MM.1S (cell line): ENCODE measurements at regions not wholly inside any gene's neighbourhood (a gene's known extent, or its start where the extent isn't known, plus 50 kb on each side); places are given as distances from the start of the nearest gene placed in this dataset.

Source experiments
- DNase-seq: peaks from one replicate; pipeline ENCODE4 v3.0.0-alpha.2; 2015
- H2AFZ ChIP-seq: fragments of 300-600 bp; sonication (generic); 2 replicates; pipeline ENCODE4 v1.6.0; 2016; ENCODE audit warnings: antibody characterized with exemption, low read length
- H3F3A ChIP-seq: fragments of 300-600 bp; sonication (generic); 2 replicates; pipeline ENCODE4 v1.6.1; 2016; ENCODE audit warnings: mild to moderate bottlenecking, antibody characterized with exemption, low read length, moderate library complexity, mixed read lengths; ENCODE audit not compliant: insufficient read depth
- H3K27ac ChIP-seq: fragments of 300-600 bp; sonication (generic); 2 replicates; pipeline ENCODE4 v1.5.1; 2016; ENCODE audit warnings: mild to moderate bottlenecking, low read length
- H3K27me3 ChIP-seq: fragments of 300-600 bp; sonication (generic); replicated peaks from 2 replicates; pipeline ENCODE4 v1.6.0; 2016; ENCODE audit warnings: low read length; ENCODE audit not compliant: insufficient read depth
- H3K36me3 ChIP-seq: fragments of 300-600 bp; sonication (generic); replicated peaks from 2 replicates; pipeline ENCODE4 v1.6.1; 2016; ENCODE audit warnings: mild to moderate bottlenecking, low read length, mixed read lengths; ENCODE audit not compliant: insufficient read depth
- H3K4me1 ChIP-seq: fragments of 300-600 bp; sonication (generic); 2 replicates; pipeline ENCODE4 v1.6.1; 2016; ENCODE audit warnings: low read length, mixed read lengths
- H3K4me2 ChIP-seq: fragments of 300-600 bp; sonication (generic); 2 replicates; pipeline ENCODE4 v1.6.0; 2016; ENCODE audit warnings: low read depth, low read length
- H3K4me3 ChIP-seq: fragments of 300-600 bp; sonication (generic); 2 replicates; pipeline ENCODE4 v1.5.1; 2016; ENCODE audit warnings: low read length, mixed read lengths
- H3K79me2 ChIP-seq: fragments of 300-600 bp; sonication (generic); 2 replicates; pipeline ENCODE4 v1.6.1; 2016; ENCODE audit warnings: mixed run types, low read length, mixed read lengths
- H3K9ac ChIP-seq: fragments of 300-600 bp; sonication (generic); 2 replicates; pipeline ENCODE4 v1.6.1; 2016; ENCODE audit warnings: low read length, mixed read lengths
- H3K9me2 ChIP-seq: fragments of 300-600 bp; sonication (generic); replicated peaks from 2 replicates; pipeline ENCODE4 v1.6.1; 2016; ENCODE audit warnings: mild to moderate bottlenecking, low read length, mixed read lengths; ENCODE audit not compliant: insufficient read depth
- H3K9me3 ChIP-seq: fragments of 300-600 bp; sonication (generic); replicated peaks from 2 replicates; pipeline ENCODE4 v1.6.1; 2016; ENCODE audit warnings: mild to moderate bottlenecking, low read length, mixed read lengths; ENCODE audit not compliant: insufficient read depth
- H4K20me1 ChIP-seq: fragments of 300-600 bp; sonication (generic); 2 replicates; pipeline ENCODE4 v1.6.1; 2016; ENCODE audit warnings: mild to moderate bottlenecking, low read length, moderate library complexity, mixed read lengths; ENCODE audit not compliant: insufficient read depth
- EZH2 ChIP-seq: fragments of 300-600 bp; sonication (generic); optimal IDR thresholded peaks from 2 replicates; pipeline ENCODE3; 2017; ENCODE audit warnings: low read depth, mild to moderate bottlenecking, antibody characterized with exemption, low read length, mixed read lengths
- EZH2phosphoT487 ChIP-seq: fragments of 300-600 bp; sonication (generic); IDR thresholded peaks from 2 replicates; pipeline ENCODE4 v1.6.1; 2018; ENCODE audit warnings: antibody characterized with exemption, low read length
- TF ChIP-seq, protein P1 (sequence below): fragments of 300-600 bp; sonication (generic); IDR thresholded peaks from 2 replicates; pipeline ENCODE4 v1.5.1; 2016; ENCODE audit warnings: antibody characterized with exemption, low read length, mixed read lengths

DNA sequence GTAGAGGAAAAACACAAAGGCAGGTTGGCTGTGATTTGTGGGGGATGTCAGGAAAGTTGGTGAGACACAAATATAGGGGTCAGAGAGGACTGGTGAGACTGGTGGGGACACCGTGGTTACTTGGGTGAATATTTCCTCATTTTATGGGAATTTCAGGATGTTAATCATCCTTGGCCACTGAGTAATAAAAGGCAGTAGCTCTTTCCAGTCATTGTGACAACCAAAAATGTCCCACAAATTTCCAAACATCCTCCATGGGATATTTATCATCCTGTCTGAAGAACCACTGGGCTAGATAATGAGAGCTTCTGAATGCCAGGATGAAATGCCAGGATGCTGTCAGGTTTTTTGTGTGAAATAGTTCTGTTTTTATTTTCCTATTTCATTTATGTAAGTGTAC is 374.1 kb downstream of the CD109 start:
- Histone ChIP-seq H3K27me3 (no peaks in the 10 kb centered on the region), H3K79me2 (no peaks in the 10 kb centered on the region), H3K4me1 (no peaks in the 10 kb centered on the region), H3K9me2 (no peaks in the 10 kb centered on the region), H2AFZ (no peak overlapping the region), H3K4me2 (no peak overlapping the region), H3F3A (no peaks in the 10 kb centered on the region), H4K20me1 (no peaks in the 10 kb centered on the region), H3K4me3 (no peak overlapping the region), H3K9ac (no peak overlapping the region), H3K27ac (no peak overlapping the region), H3K36me3 (no peaks in the 10 kb centered on the region), H3K9me3 (no peaks in the 10 kb centered on the region)
- DNase-seq: no peak
- TF ChIP-seq, protein P1, sequence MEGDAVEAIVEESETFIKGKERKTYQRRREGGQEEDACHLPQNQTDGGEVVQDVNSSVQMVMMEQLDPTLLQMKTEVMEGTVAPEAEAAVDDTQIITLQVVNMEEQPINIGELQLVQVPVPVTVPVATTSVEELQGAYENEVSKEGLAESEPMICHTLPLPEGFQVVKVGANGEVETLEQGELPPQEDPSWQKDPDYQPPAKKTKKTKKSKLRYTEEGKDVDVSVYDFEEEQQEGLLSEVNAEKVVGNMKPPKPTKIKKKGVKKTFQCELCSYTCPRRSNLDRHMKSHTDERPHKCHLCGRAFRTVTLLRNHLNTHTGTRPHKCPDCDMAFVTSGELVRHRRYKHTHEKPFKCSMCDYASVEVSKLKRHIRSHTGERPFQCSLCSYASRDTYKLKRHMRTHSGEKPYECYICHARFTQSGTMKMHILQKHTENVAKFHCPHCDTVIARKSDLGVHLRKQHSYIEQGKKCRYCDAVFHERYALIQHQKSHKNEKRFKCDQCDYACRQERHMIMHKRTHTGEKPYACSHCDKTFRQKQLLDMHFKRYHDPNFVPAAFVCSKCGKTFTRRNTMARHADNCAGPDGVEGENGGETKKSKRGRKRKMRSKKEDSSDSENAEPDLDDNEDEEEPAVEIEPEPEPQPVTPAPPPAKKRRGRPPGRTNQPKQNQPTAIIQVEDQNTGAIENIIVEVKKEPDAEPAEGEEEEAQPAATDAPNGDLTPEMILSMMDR: no peak
- no peak for TF ChIP-seq EZH2
- no peak for TF ChIP-seq EZH2phosphoT487

DNA sequence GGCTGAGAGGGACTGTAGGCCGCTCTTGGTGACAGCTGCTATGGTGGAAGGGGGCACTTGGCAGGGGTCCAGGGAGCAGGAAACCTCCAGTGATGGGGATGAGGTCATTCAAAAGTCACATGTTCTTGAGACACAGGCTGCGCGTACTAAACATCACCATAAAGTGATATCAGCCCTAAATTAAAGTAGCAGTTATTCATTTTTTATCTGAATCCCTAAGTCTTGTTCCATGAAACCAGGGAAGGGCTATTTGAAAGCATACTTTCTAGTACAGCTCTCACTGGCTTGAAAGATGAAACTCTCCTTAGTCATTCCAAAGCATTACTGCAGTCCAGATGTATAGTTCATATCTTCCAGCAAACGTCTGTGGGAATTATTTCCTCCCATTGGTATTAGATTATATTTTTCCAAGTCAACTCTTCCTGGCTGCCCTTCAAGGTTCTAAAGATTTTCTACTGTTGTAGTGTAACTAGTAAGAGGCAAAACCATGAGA is 373.1 kb downstream of the CD109 start:
- Histone ChIP-seq H4K20me1 (no peaks in the 10 kb centered on the region), H3K4me3 (no peak overlapping the region), H3K9me2 (no peaks in the 10 kb centered on the region), H3K4me1 (no peaks in the 10 kb centered on the region), H3F3A (no peaks in the 10 kb centered on the region), H3K79me2 (no peaks in the 10 kb centered on the region), H2AFZ (no peak overlapping the region), H3K9me3 (no peaks in the 10 kb centered on the region), H3K4me2 (no peak overlapping the region), H3K27me3 (no peaks in the 10 kb centered on the region), H3K9ac (no peak overlapping the region), H3K27ac (no peak overlapping the region), H3K36me3 (no peaks in the 10 kb centered on the region)
- no peak for DNase-seq
- TF ChIP-seq EZH2 (no peak), EZH2phosphoT487 (no peak)
- TF ChIP-seq, protein P1: no peak

DNA sequence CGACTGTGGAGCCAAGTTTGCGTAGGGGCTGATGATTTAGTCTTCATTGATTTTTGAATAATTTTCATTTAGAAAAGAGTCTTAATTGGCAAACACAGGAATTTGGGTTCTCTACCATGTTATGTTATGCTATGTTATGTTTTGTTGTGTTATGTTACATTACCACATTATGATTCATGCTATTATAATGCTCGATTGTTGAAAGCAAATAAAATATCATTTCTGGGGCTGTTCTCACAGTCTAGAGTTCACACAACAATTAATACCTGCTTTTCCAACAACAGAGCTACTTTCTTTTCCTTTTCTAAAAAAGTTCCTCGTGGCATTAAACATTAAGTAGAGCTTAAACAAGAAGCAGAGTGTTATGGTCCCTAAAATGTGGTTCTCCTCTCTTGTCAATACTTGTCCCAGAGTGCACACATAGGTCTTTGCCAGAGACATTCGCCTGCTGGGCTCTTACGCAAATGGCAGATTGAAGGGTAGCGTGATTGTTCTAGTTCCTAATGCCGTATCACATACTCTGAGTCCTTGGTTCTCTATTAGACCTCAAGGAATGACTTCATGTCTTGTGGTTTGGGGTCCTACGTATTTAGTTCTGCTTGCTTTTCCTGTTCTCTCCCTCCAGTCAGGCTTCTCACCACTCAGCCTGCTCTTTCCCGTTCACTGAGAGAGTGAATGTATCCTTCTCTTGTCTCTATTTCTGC is 370.3 kb downstream of the CD109 start:
- Histone ChIP-seq H3F3A (no peaks in the 10 kb centered on the region), H4K20me1 (no peaks in the 10 kb centered on the region), H3K9ac (no peak overlapping the region), H3K27me3 (no peaks in the 10 kb centered on the region), H3K4me2 (no peak overlapping the region), H3K36me3 (no peaks in the 10 kb centered on the region), H3K9me2 (no peaks in the 10 kb centered on the region), H3K9me3 (no peaks in the 10 kb centered on the region), H3K27ac (no peak overlapping the region), H2AFZ (no peak overlapping the region), H3K4me3 (no peak overlapping the region), H3K79me2 (no peaks in the 10 kb centered on the region), H3K4me1 (no peaks in the 10 kb centered on the region)
- no peak for DNase-seq
- TF ChIP-seq EZH2: no peak
- no peak for TF ChIP-seq EZH2phosphoT487
- TF ChIP-seq, protein P1: no peak
